HG03520 (cell line): ENCODE measurements at regions not wholly inside any gene's neighbourhood (a gene's known extent, or its start where the extent isn't known, plus 50 kb on each side); places are given as distances from the start of the nearest gene placed in this dataset.

Source experiments
- ATAC-seq: cut with Tn5 transposase; IDR thresholded peaks from one replicate; pipeline ENCODE4 v1.9.1; 2021; ENCODE audit warnings: mild to moderate bottlenecking, moderate library complexity; ENCODE audit not compliant: unreplicated experiment

- no peak for ATAC-seq
Observed at GRCh38 chr5:20590356-20590755, 602.4 kb upstream of the CDH18 start.

GRCh38 chr5:20575571-20575970 lies 587.6 kb upstream of the CDH18 start:
- ATAC-seq = no peak

GRCh38 chr5:20574576-20574975 lies 586.6 kb upstream of the CDH18 start:
- no peak for ATAC-seq

GRCh38 chr5:20572614-20573013 lies 584.6 kb upstream of the CDH18 start:
- no peak for ATAC-seq

GRCh38 chr5:20570486-20570885 lies 582.5 kb upstream of the CDH18 start:
- ATAC-seq = no peak

- no peak for ATAC-seq
Observed at GRCh38 chr5:20562544-20562943, 574.5 kb upstream of the CDH18 start.

GRCh38 chr5:20559845-20560244 lies 571.8 kb upstream of the CDH18 start:
- no peak for ATAC-seq

GRCh38 chr5:20556115-20556763 lies 568.2 kb upstream of the CDH18 start:
- no peak for ATAC-seq

- ATAC-seq = no peak
Observed at GRCh38 chr5:20555034-20555433, 567.0 kb upstream of the CDH18 start.

- no peak for ATAC-seq
Observed at GRCh38 chr5:20554001-20554400, 566.0 kb upstream of the CDH18 start.

GRCh38 chr5:20537911-20538703 lies 550.1 kb upstream of the CDH18 start:
- ATAC-seq = no peak

- ATAC-seq = no peak
Observed at GRCh38 chr5:20536813-20537212, 548.8 kb upstream of the CDH18 start.

GRCh38 chr5:20536341-20536740 lies 548.3 kb upstream of the CDH18 start:
- no peak for ATAC-seq

GRCh38 chr5:20528471-20528870 lies 540.5 kb upstream of the CDH18 start:
- no peak for ATAC-seq

GRCh38 chr5:20524991-20525529 lies 537.1 kb upstream of the CDH18 start:
- ATAC-seq = no peak

- no peak for ATAC-seq
Observed at GRCh38 chr5:20522905-20523482, 535.0 kb upstream of the CDH18 start.

- no peak for ATAC-seq
Observed at GRCh38 chr5:20515606-20516005, 527.6 kb upstream of the CDH18 start.

GRCh38 chr5:20514145-20514544 lies 526.1 kb upstream of the CDH18 start:
- ATAC-seq = no peak

GRCh38 chr5:20500546-20500945 lies 512.5 kb upstream of the CDH18 start:
- no peak for ATAC-seq

- ATAC-seq = no peak
Observed at GRCh38 chr5:20498926-20499325, 510.9 kb upstream of the CDH18 start.

- ATAC-seq = no peak
Observed at GRCh38 chr5:20498102-20498501, 510.1 kb upstream of the CDH18 start.

- no peak for ATAC-seq
Observed at GRCh38 chr5:20497356-20497755, 509.4 kb upstream of the CDH18 start.
